ENCODE measurements at regions not wholly inside any gene's neighbourhood (a gene's known extent, or its start where the extent isn't known, plus 50 kb on each side); places are given as distances from the start of the nearest gene placed in this dataset.

- TF ChIP-seq CTCF (IDR thresholded peaks at IDR 0.05) (no peak), EZH2 (IDR thresholded peaks at IDR 0.05; ENCODE audit: borderline replicate concordance, insufficient read depth, low read depth, low read length, poor library complexity, severe bottlenecking) (no peak)
Measured at GRCh38 chr4:123891881-123892280, 495.3 kb downstream of the SPRY1 start.

All from B cell (primary cell).